ENCODE measurements at regions not wholly inside any gene's neighbourhood (a gene's known extent, or its start where the extent isn't known, plus 50 kb on each side); places are given as distances from the start of the nearest gene placed in this dataset.

- H3K36me3 Mint-ChIP-seq (ENCODE audit: low read depth) = no peaks in the 10 kb centered on the region
- H3K4me3 Mint-ChIP-seq = no peak overlapping the region
- no peak overlapping the region for H3K27ac Mint-ChIP-seq
- H3K9me3 Mint-ChIP-seq = no peaks in the 10 kb centered on the region
- no peaks in the 10 kb centered on the region for H3K4me1 Mint-ChIP-seq
- ATAC-seq (replicated peaks) = no peak
- peaks cover 34% of the 10 kb centered on the region for H3K27me3 Mint-ChIP-seq
These were observed 90.3 kb upstream of the ACO1 start for GRCh38 chr9:32294106-32294505.

- ATAC-seq (replicated peaks) = no peak
- no peak overlapping the region for H3K4me3 Mint-ChIP-seq
- H3K4me1 Mint-ChIP-seq = no peaks in the 10 kb centered on the region
- H3K27me3 Mint-ChIP-seq = peaks cover 21% of the 10 kb centered on the region
- no peaks in the 10 kb centered on the region for H3K36me3 Mint-ChIP-seq (ENCODE audit: low read depth)
- H3K9me3 Mint-ChIP-seq = no peaks in the 10 kb centered on the region
- no peak overlapping the region for H3K27ac Mint-ChIP-seq
These were observed 84.1 kb upstream of the ACO1 start for GRCh38 chr9:32300373-32300772.

DNA sequence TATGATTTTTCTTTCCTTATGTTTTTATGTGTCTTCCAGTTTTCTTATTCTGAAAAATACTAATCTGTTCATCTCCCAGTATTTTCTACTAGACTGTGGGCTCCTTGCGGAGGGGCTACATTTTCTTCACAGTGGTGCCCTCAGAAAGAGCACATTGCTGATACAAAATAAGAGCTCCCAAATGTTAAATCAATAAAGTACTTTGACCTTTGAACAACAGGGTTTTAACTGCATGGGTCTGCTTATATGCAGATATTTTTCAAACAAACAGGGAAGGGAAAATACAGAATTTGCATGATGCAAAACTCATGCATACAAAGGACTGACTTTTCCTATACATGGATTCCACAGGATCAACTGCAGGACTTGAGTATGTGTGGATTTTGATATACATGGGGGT is 79.9 kb upstream of the ACO1 start:
- no peaks in the 10 kb centered on the region for H3K36me3 Mint-ChIP-seq (ENCODE audit: low read depth)

GRCh38 chr9:32306006-32306405 is 78.4 kb upstream of the ACO1 start:
- Mint-ChIP-seq H3K27me3 (peaks cover 3% of the 10 kb centered on the region), H3K9me3 (peaks cover 4% of the 10 kb centered on the region), H3K4me3 (no peak overlapping the region), H3K27ac (no peak overlapping the region), H3K4me1 (no peaks in the 10 kb centered on the region), H3K36me3 (ENCODE audit: low read depth) (no peaks in the 10 kb centered on the region)
- no peak for ATAC-seq (replicated peaks)

More for the DNA sequence above, 79.9 kb upstream of the ACO1 start:
- Mint-ChIP-seq H3K27me3 (peaks cover 3% of the 10 kb centered on the region), H3K27ac (no peak overlapping the region), H3K4me3 (no peak overlapping the region), H3K9me3 (peaks cover 4% of the 10 kb centered on the region), H3K4me1 (no peaks in the 10 kb centered on the region)
- ATAC-seq (replicated peaks) = no peak

DNA sequence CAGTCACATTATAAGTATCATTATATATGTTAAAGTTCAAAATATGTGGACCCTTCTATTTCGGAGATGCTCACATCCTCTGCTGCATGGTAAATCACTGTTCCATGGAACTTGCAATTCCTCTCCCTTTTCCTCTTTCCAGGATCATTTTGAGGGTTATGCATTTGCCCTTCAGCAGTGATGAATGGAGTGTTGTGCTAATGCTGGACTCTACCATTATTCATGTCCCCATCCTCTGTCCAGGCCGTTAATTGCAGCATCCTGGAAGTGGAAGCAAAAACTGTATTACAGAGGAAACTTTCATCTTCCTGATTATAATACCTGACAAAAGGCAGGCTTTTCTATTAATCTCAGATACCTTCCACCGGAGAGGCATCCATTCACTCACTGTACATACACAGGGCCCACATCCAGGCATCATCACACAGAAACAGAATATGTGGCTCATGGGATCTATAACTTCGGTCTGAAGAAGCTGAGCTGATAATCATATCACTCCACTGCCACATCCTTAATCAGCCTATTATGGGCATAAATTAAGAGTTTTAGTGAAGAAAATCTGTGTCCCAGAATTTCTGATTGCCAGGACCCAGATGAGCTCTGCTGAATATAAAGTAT is 65.0 kb upstream of the ACO1 start:
- H3K4me3 Mint-ChIP-seq = no peak overlapping the region
- no peaks in the 10 kb centered on the region for H3K4me1 Mint-ChIP-seq
- H3K27ac Mint-ChIP-seq = no peak overlapping the region
- no peak for ATAC-seq (replicated peaks)
- no peaks in the 10 kb centered on the region for H3K36me3 Mint-ChIP-seq (ENCODE audit: low read depth)
- H3K9me3 Mint-ChIP-seq = peaks cover 10% of the 10 kb centered on the region
- no peaks in the 10 kb centered on the region for H3K27me3 Mint-ChIP-seq

DNA sequence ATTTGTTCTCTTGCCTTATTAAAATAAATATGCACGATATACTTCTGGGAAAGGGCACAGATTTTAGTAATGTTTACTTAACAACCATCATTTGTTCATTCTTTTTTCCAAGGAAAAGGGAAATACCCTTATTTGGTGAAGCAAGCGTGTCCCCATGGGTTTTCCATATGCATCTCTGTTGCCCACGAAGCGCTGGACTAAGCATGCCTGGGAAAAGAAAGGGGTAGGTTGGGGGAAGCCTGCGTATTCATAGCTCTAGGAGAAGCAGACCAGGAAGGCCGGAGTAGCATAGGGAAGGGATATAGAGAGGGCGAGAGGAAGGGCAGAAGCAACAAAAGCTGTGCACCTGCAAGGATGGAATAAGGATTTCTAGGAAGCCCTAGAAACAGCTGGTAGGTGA is 61.8 kb upstream of the ACO1 start:
- no peaks in the 10 kb centered on the region for H3K9me3 Mint-ChIP-seq
- H3K4me1 Mint-ChIP-seq = no peaks in the 10 kb centered on the region
- H3K36me3 Mint-ChIP-seq (ENCODE audit: low read depth) = no peaks in the 10 kb centered on the region
- H3K27me3 Mint-ChIP-seq = peaks cover 9% of the 10 kb centered on the region
- no peak overlapping the region for H3K27ac Mint-ChIP-seq
- H3K4me3 Mint-ChIP-seq = no peak overlapping the region
- no peak for ATAC-seq (replicated peaks)

DNA sequence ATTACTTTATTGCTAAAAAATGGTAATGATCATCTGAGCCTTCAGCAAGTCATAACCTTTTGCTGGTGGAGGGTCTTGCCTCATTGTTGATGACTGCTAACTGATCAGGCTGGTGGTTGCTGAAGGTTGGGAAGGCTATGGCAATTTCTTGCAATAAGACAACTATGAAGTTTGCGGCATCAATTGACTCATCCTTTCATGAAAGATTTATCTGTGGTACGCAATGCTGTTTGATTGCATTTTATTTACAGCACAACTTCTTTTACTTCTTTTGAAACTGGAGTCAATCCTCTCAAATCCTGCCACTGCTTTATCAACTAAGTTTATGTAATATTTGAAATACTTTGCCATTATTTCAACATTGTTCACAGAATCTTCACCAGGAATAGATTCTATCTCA is 58.3 kb upstream of the ACO1 start:
- peaks cover 15% of the 10 kb centered on the region for H3K27me3 Mint-ChIP-seq
- no peaks in the 10 kb centered on the region for H3K4me1 Mint-ChIP-seq
- ATAC-seq (replicated peaks) = no peak
- no peak overlapping the region for H3K27ac Mint-ChIP-seq
- no peak overlapping the region for H3K4me3 Mint-ChIP-seq
- no peaks in the 10 kb centered on the region for H3K9me3 Mint-ChIP-seq
- H3K36me3 Mint-ChIP-seq (ENCODE audit: low read depth) = no peaks in the 10 kb centered on the region

DNA sequence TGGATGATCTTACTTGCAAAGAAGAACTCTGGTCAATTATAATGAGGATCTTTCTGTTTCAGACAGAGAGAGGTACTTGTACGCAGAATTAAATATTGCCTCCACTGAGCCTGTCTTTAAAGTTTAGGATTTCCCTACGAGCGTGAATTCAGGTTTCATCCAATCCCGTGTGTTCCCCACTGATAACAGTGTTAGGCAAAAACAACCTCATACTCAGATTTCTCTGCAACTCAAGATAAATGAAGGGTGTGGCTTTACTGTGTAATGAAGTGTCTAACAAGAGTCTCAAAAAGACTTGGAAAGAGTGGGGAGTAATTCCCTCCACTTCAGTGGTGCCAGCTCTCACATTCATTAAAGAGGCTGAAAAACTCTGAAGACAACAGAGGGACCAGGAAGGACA is 53.2 kb upstream of the ACO1 start:
- H3K36me3 Mint-ChIP-seq (ENCODE audit: low read depth) = no peaks in the 10 kb centered on the region
- H3K27me3 Mint-ChIP-seq = peaks cover 18% of the 10 kb centered on the region
- no peak overlapping the region for H3K4me3 Mint-ChIP-seq
- H3K9me3 Mint-ChIP-seq = no peaks in the 10 kb centered on the region
- H3K4me1 Mint-ChIP-seq = no peaks in the 10 kb centered on the region
- no peak overlapping the region for H3K27ac Mint-ChIP-seq
- no peak for ATAC-seq (replicated peaks)

DNA sequence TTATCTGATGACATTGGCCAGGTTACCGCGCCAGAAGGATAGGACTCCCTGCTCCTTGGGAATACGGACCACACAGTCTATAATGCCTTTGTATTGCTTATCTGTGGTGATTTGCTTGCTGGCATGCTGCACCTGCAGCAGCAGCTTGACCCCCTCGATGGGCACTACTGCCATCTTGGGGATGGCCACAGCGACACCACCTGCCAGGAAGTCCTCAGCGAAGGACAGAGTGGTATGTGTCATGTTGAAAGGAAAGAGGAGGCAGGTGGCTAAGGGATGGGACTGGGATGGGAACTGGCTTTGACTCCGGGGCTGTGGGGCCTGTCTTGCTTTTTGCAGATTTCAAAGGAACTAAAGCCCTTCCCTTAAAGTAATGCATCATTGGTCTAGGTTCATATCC is 50.3 kb upstream of the ACO1 start:
- Mint-ChIP-seq H3K36me3 (ENCODE audit: low read depth) (no peaks in the 10 kb centered on the region), H3K27me3 (peaks cover 4% of the 10 kb centered on the region), H3K9me3 (no peaks in the 10 kb centered on the region), H3K27ac (no peak overlapping the region), H3K4me1 (no peaks in the 10 kb centered on the region), H3K4me3 (no peak overlapping the region)
- ATAC-seq (replicated peaks) = no peak

All from activated T-helper 17 cell treated with anti-CD3 and anti-CD28 coated beads, Interleukin-2, amount 50 U/mL, for 72 hours (primary cell).